DOHH2 (cell line): ENCODE measurements at regions not wholly inside any gene's neighbourhood (a gene's known extent, or its start where the extent isn't known, plus 50 kb on each side); places are given as distances from the start of the nearest gene placed in this dataset.

Experiments
- H3F3A ChIP-seq: fragments of 200-600 bp; sonication (generic), shearing (Covaris generic); 2 replicates; pipeline ENCODE4 v1.6.0; 2016; ENCODE audit warnings: antibody characterized with exemption, mild to moderate bottlenecking; ENCODE audit not compliant: control insufficient read depth, insufficient read depth
- H3K27ac ChIP-seq: fragments of 200-600 bp; sonication (generic); 2 replicates; pipeline ENCODE4 v1.5.1; 2014; ENCODE audit warnings: low read depth, mild to moderate bottlenecking, low read length, moderate library complexity
- H3K27me3 ChIP-seq: fragments of 200-600 bp; sonication (generic); 2 replicates; pipeline ENCODE4 v1.6.1; 2014; ENCODE audit warnings: mild to moderate bottlenecking, low read length, mixed read lengths; ENCODE audit not compliant: control insufficient read depth
- H3K36me3 ChIP-seq: fragments of 200-600 bp; sonication (generic); 2 replicates; pipeline ENCODE4 v1.6.1; 2014; ENCODE audit warnings: mild to moderate bottlenecking, low read length, moderate library complexity, mixed read lengths; ENCODE audit not compliant: control insufficient read depth
- H3K4me1 ChIP-seq: fragments of 200-600 bp; sonication (generic); 2 replicates; pipeline ENCODE4 v1.6.1; 2014; ENCODE audit warnings: mild to moderate bottlenecking, low read length, mixed read lengths; ENCODE audit not compliant: control insufficient read depth
- H3K4me2 ChIP-seq: fragments of 200-600 bp; sonication (generic); 2 replicates; pipeline ENCODE4 v1.6.0; 2014; ENCODE audit warnings: mild to moderate bottlenecking, low read length, moderate library complexity
- H3K4me3 ChIP-seq: fragments of 200-600 bp; sonication (generic); 2 replicates; pipeline ENCODE4 v1.5.1; 2014; ENCODE audit warnings: mild to moderate bottlenecking, low read length, mixed read lengths
- H3K79me2 ChIP-seq: fragments of 200-600 bp; sonication (generic); 2 replicates; pipeline ENCODE4 v1.6.1; 2014; ENCODE audit warnings: mild to moderate bottlenecking, low read length, mixed read lengths; ENCODE audit not compliant: control insufficient read depth
- H3K9me2 ChIP-seq: fragments of 200-600 bp; sonication (generic); replicated peaks from 2 replicates; pipeline ENCODE4 v1.6.1; 2014; ENCODE audit warnings: mild to moderate bottlenecking, low read length, mixed read lengths; ENCODE audit not compliant: control insufficient read depth
- H3K9me3 ChIP-seq: fragments of 200-600 bp; sonication (generic); 2 replicates; pipeline ENCODE4 v1.6.1; 2014; ENCODE audit warnings: antibody characterized with exemption, low read length, mixed read lengths; ENCODE audit not compliant: control insufficient read depth, insufficient read depth
- H4K20me1 ChIP-seq: fragments of 200-600 bp; sonication (generic); 2 replicates; pipeline ENCODE4 v1.6.0; 2014; ENCODE audit warnings: low read depth, mild to moderate bottlenecking, antibody characterized with exemption, low read length, moderate library complexity; ENCODE audit not compliant: control insufficient read depth, insufficient read depth
- EZH2phosphoT487 ChIP-seq: fragments of 200-600 bp; sonication (generic); IDR thresholded peaks from 2 replicates; pipeline ENCODE4 v1.6.1; 2017; ENCODE audit warnings: borderline replicate concordance, mild to moderate bottlenecking, antibody characterized with exemption, low read length, moderate library complexity, mixed read lengths
- TF ChIP-seq, protein P1 (sequence below): fragments of 200-600 bp; sonication (generic); IDR thresholded peaks from one replicate; pipeline ENCODE4 v1.5.1; 2014; ENCODE audit warnings: antibody characterized with exemption, mild to moderate bottlenecking, low read depth, low read length; ENCODE audit not compliant: poor library complexity, severe bottlenecking

DNA sequence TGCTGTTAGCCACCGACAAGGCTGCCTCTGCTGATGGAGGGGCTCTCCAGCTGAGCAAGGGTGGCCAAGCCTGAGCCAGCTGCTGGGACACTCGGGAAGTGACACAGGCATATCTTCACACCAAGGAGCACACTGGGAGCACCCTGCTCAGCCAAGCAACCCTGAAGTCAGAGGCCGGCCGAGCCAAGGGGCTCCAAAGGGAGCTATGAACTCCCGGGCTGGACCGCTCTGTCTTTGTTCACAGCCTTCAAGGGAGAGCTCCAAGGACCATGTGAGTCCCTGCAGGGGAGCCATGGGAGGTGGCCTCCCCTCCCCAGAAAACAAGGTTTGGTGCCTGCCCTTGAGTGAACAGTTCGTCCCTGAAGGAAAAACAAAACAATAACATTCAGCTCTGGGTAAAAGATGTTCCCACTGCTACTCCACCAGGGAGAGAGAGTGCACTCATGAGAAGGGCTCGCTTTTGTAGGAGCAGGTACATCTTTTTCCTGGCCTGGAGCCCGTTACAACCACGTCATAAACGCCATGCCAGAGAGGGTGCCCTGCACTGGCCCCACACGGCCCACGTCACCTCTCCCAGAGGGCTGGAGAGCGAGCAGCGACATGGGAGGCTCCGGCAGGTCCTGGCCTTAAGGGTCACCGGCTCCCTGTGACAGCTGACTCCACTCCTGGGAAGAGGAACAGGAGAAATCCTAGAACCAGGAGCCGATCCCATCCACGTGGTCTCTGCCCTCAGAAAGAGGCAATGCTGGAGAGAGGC is 56.3 kb upstream of the SLC25A33 start:
- Histone ChIP-seq H3K4me2 (no peak overlapping the region), H3K4me1 (no peaks in the 10 kb centered on the region), H3K4me3 (no peak overlapping the region), H3F3A (no peaks in the 10 kb centered on the region), H3K27ac (no peak overlapping the region), H3K9me2 (no peaks in the 10 kb centered on the region), H3K79me2 (no peaks in the 10 kb centered on the region), H3K27me3 (peaks cover 28% of the 10 kb centered on the region), H4K20me1 (no peaks in the 10 kb centered on the region), H3K9me3 (no peaks in the 10 kb centered on the region), H3K36me3 (no peaks in the 10 kb centered on the region)
- TF ChIP-seq, protein P1, sequence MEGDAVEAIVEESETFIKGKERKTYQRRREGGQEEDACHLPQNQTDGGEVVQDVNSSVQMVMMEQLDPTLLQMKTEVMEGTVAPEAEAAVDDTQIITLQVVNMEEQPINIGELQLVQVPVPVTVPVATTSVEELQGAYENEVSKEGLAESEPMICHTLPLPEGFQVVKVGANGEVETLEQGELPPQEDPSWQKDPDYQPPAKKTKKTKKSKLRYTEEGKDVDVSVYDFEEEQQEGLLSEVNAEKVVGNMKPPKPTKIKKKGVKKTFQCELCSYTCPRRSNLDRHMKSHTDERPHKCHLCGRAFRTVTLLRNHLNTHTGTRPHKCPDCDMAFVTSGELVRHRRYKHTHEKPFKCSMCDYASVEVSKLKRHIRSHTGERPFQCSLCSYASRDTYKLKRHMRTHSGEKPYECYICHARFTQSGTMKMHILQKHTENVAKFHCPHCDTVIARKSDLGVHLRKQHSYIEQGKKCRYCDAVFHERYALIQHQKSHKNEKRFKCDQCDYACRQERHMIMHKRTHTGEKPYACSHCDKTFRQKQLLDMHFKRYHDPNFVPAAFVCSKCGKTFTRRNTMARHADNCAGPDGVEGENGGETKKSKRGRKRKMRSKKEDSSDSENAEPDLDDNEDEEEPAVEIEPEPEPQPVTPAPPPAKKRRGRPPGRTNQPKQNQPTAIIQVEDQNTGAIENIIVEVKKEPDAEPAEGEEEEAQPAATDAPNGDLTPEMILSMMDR = no peak
- no peak for TF ChIP-seq EZH2phosphoT487

DNA sequence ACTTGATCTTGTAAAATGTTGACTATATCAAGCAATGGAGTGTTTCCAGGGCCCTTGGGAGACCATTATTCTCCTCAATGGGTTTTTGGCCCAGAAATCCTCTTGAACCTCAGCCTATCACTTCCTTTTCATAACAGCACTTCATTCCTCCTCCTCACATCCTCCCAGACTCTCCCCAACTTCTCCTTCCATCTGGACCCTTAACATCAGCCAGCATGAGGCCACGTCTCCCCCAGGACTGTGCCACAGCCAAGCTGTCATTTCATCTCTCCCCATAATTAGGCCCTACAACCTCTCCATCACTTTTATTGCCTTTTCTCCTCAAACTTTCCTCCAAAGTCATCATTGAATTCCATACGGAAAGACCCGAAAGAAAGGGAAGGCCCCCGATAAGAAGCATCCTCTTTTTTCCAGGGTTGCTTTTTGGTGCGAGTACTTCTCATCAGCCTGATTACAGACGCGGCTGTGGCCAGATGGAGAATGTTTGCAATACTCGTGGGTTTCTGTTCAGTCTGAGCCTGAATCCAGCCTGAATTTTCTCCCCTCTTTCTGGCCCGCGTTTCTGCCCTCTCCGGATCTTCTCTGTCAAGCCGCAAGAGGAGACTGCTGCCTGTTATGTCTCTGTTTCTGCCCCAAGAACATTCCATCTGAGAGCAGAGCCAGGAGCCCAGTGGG is 52.7 kb upstream of the SLC25A33 start:
- no peaks in the 10 kb centered on the region for H3K9me2 ChIP-seq
- no peak overlapping the region for H3K4me2 ChIP-seq
- no peaks in the 10 kb centered on the region for H3F3A ChIP-seq
- H3K27me3 ChIP-seq = peaks cover 24% of the 10 kb centered on the region
- H3K9me3 ChIP-seq = no peaks in the 10 kb centered on the region
- H3K4me3 ChIP-seq = no peak overlapping the region
- H4K20me1 ChIP-seq = no peaks in the 10 kb centered on the region
- no peaks in the 10 kb centered on the region for H3K79me2 ChIP-seq
- TF ChIP-seq, protein P1 = no peak
- no peak for TF ChIP-seq EZH2phosphoT487
- H3K4me1 ChIP-seq = peaks cover 5% of the 10 kb centered on the region; the same call in 1 of the 2 replicates
- no peak overlapping the region for H3K27ac ChIP-seq
- no peaks in the 10 kb centered on the region for H3K36me3 ChIP-seq
